ENCODE measurements at regions not wholly inside any gene's neighbourhood (a gene's known extent, or its start where the extent isn't known, plus 50 kb on each side); places are given as distances from the start of the nearest gene placed in this dataset.

DNA sequence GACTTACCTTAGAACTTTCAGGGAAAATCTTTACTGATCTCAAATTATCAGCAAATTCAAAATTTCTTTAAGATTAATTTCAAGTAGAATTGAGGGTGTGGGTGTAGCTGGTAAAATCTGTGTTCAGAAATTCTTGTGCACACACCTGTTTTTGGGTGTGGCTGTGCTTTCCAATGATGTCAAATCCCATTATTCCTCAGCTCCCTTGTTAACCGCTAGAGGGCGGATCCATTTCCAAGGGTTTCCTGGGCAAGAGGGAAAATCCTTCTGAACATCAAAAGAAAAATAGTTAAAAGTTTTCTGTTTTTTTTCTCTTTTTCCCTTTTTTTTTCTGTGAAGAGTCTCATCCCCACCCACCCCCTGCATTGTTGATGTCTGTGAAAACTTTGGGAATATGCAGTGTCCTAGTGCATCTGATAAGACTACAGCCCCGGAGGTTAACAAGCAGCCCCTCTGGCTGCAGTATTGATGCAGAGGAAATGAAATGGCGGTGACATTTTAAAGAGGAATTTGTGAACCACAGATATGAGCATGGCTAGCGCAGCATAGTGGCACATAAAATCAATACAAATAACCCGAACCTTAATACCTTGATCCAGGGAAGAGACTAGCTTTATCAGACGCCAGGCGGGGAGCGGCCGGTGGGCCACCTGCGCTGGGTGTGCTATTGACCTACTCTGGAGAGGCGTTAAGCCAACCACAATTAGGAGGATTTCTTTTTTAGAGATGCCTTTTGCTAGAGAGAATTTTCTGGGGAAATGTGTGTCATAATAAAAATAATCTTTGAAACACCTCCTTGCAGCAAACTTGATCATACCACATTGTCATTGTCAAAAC is 130.9 kb downstream of the FOXA2 start (continued):
- TF ChIP-seq HDAC1 (CRISPR knock-in tag; IDR thresholded peaks at IDR 0.05): no peak
- no peak for TF ChIP-seq CCDC6 (CRISPR knock-in tag; IDR thresholded peaks at IDR 0.05)
- TF ChIP-seq, protein P1, sequence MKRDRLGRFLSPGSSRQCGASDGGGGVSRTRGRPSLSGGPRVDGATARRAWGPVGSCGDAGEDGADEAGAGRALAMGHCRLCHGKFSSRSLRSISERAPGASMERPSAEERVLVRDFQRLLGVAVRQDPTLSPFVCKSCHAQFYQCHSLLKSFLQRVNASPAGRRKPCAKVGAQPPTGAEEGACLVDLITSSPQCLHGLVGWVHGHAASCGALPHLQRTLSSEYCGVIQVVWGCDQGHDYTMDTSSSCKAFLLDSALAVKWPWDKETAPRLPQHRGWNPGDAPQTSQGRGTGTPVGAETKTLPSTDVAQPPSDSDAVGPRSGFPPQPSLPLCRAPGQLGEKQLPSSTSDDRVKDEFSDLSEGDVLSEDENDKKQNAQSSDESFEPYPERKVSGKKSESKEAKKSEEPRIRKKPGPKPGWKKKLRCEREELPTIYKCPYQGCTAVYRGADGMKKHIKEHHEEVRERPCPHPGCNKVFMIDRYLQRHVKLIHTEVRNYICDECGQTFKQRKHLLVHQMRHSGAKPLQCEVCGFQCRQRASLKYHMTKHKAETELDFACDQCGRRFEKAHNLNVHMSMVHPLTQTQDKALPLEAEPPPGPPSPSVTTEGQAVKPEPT (CRISPR knock-in tag; IDR thresholded peaks at IDR 0.05; ENCODE audit: low read depth): no peak
- no peak for TF ChIP-seq GTF2F1 (IDR thresholded peaks at IDR 0.05; ENCODE audit: low read length)
- no peak for TF ChIP-seq ZFP36L2 (CRISPR knock-in tag; IDR thresholded peaks at IDR 0.05)
- TF ChIP-seq, protein P2, sequence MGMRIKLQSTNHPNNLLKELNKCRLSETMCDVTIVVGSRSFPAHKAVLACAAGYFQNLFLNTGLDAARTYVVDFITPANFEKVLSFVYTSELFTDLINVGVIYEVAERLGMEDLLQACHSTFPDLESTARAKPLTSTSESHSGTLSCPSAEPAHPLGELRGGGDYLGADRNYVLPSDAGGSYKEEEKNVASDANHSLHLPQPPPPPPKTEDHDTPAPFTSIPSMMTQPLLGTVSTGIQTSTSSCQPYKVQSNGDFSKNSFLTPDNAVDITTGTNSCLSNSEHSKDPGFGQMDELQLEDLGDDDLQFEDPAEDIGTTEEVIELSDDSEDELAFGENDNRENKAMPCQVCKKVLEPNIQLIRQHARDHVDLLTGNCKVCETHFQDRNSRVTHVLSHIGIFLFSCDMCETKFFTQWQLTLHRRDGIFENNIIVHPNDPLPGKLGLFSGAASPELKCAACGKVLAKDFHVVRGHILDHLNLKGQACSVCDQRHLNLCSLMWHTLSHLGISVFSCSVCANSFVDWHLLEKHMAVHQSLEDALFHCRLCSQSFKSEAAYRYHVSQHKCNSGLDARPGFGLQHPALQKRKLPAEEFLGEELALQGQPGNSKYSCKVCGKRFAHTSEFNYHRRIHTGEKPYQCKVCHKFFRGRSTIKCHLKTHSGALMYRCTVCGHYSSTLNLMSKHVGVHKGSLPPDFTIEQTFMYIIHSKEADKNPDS (CRISPR knock-in tag; IDR thresholded peaks at IDR 0.05): no peak
- no peak for TF ChIP-seq ZNF350 (CRISPR knock-in tag; IDR thresholded peaks at IDR 0.05; ENCODE audit: borderline replicate concordance, low read depth)
- TF ChIP-seq YEATS4 (CRISPR knock-in tag; IDR thresholded peaks at IDR 0.05; ENCODE audit: borderline replicate concordance): no peak
- TF ChIP-seq RXRB (CRISPR knock-in tag; IDR thresholded peaks at IDR 0.05; ENCODE audit: borderline replicate concordance): no peak
- no peak for TF ChIP-seq NR3C1 (CRISPR knock-in tag; IDR thresholded peaks at IDR 0.05)
- TF ChIP-seq, protein P3, sequence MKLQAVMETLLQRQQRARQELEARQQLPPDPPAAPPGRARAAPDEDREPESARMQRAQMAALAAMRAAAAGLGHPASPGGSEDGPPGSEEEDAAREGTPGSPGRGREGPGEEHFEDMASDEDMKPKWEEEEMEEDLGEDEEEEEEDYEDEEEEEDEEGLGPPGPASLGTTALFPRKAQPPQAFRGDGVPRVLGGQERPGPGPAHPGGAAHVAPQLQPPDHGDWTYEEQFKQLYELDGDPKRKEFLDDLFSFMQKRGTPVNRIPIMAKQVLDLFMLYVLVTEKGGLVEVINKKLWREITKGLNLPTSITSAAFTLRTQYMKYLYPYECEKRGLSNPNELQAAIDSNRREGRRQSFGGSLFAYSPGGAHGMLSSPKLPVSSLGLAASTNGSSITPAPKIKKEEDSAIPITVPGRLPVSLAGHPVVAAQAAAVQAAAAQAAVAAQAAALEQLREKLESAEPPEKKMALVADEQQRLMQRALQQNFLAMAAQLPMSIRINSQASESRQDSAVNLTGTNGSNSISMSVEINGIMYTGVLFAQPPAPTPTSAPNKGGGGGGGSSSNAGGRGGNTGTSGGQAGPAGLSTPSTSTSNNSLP (IDR thresholded peaks at IDR 0.05; ENCODE audit: low read depth, low read length): peak; percentile 74
- TF ChIP-seq, protein P4, sequence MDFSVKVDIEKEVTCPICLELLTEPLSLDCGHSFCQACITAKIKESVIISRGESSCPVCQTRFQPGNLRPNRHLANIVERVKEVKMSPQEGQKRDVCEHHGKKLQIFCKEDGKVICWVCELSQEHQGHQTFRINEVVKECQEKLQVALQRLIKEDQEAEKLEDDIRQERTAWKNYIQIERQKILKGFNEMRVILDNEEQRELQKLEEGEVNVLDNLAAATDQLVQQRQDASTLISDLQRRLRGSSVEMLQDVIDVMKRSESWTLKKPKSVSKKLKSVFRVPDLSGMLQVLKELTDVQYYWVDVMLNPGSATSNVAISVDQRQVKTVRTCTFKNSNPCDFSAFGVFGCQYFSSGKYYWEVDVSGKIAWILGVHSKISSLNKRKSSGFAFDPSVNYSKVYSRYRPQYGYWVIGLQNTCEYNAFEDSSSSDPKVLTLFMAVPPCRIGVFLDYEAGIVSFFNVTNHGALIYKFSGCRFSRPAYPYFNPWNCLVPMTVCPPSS (IDR thresholded peaks at IDR 0.05): no peak
- TF ChIP-seq, protein P5, sequence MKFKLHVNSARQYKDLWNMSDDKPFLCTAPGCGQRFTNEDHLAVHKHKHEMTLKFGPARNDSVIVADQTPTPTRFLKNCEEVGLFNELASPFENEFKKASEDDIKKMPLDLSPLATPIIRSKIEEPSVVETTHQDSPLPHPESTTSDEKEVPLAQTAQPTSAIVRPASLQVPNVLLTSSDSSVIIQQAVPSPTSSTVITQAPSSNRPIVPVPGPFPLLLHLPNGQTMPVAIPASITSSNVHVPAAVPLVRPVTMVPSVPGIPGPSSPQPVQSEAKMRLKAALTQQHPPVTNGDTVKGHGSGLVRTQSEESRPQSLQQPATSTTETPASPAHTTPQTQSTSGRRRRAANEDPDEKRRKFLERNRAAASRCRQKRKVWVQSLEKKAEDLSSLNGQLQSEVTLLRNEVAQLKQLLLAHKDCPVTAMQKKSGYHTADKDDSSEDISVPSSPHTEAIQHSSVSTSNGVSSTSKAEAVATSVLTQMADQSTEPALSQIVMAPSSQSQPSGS (CRISPR knock-in tag; IDR thresholded peaks at IDR 0.05): peak; percentile 50; the same call in 1 of the 2 replicates
- TF ChIP-seq ZFP41 (CRISPR knock-in tag; IDR thresholded peaks at IDR 0.05; ENCODE audit: borderline replicate concordance): no peak
- TF ChIP-seq PHB2 (IDR thresholded peaks at IDR 0.05; ENCODE audit: partially characterized antibody): no peak
- no peak for TF ChIP-seq SP5 (CRISPR knock-in tag; IDR thresholded peaks at IDR 0.05; ENCODE audit: borderline replicate concordance, low read depth)
- TF ChIP-seq, protein P6, sequence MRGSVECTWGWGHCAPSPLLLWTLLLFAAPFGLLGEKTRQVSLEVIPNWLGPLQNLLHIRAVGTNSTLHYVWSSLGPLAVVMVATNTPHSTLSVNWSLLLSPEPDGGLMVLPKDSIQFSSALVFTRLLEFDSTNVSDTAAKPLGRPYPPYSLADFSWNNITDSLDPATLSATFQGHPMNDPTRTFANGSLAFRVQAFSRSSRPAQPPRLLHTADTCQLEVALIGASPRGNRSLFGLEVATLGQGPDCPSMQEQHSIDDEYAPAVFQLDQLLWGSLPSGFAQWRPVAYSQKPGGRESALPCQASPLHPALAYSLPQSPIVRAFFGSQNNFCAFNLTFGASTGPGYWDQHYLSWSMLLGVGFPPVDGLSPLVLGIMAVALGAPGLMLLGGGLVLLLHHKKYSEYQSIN (CRISPR knock-in tag; IDR thresholded peaks at IDR 0.05; ENCODE audit: borderline replicate concordance): no peak

Data from HepG2 (cell line).